Smooth muscle cell (in vitro differentiated cells): ENCODE measurements at regions not wholly inside any gene's neighbourhood (a gene's known extent, or its start where the extent isn't known, plus 50 kb on each side); places are given as distances from the start of the nearest gene placed in this dataset.

Experiments
- DNase-seq: peaks from one replicate; lab custom pipeline; 2025; ENCODE audit not compliant: unreplicated experiment; lab: John Stamatoyannopoulos, UW
- H2AFZ ChIP-seq: fragments of 200-600 bp; sonication (generic); 2 replicates; pipeline ENCODE4 v1.6.0; 2016; ENCODE audit warnings: antibody characterized with exemption, low read depth, mild to moderate bottlenecking
- H3F3A ChIP-seq: fragments of 200-600 bp; sonication (generic); 2 replicates; pipeline ENCODE4 v1.6.0; 2017; ENCODE audit warnings: antibody characterized with exemption, low read depth
- H3K27ac ChIP-seq: fragments of 200-600 bp; sonication (generic); 2 replicates; pipeline ENCODE4 v1.5.1; 2016; ENCODE audit warnings: low read depth, mild to moderate bottlenecking
- H3K27me3 ChIP-seq: fragments of 200-600 bp; sonication (generic); 2 replicates; pipeline ENCODE4 v1.6.1; 2016; ENCODE audit warnings: low read depth, mild to moderate bottlenecking
- H3K36me3 ChIP-seq: fragments of 200-600 bp; sonication (generic); 2 replicates; pipeline ENCODE4 v1.5.1; 2016; ENCODE audit warnings: low read depth
- H3K4me1 ChIP-seq: fragments of 200-600 bp; sonication (generic); 2 replicates; pipeline ENCODE4 v1.5.1; 2016; ENCODE audit warnings: low read depth
- H3K4me2 ChIP-seq: fragments of 200-600 bp; sonication (generic); 2 replicates; pipeline ENCODE4 v1.6.0; 2016; ENCODE audit warnings: mild to moderate bottlenecking
- H3K4me3 ChIP-seq: fragments of 200-600 bp; sonication (generic); 2 replicates; pipeline ENCODE4 v1.5.1; 2016; ENCODE audit warnings: mild to moderate bottlenecking
- H3K79me2 ChIP-seq: fragments of 200-600 bp; sonication (generic); 2 replicates; pipeline ENCODE4 v1.6.0; 2016; ENCODE audit warnings: low read depth, mild to moderate bottlenecking
- H3K9ac ChIP-seq: fragments of 200-600 bp; sonication (generic); 2 replicates; pipeline ENCODE4 v1.6.0; 2016; ENCODE audit warnings: low read depth
- H3K9me3 ChIP-seq: fragments of 200-600 bp; sonication (generic); replicated peaks from 2 replicates; pipeline ENCODE4 v1.5.1; 2016; ENCODE audit warnings: low read depth
- H4K20me1 ChIP-seq: fragments of 200-600 bp; sonication (generic); 2 replicates; pipeline ENCODE4 v1.6.0; 2016; ENCODE audit warnings: low read depth
- CTCF ChIP-seq: fragments of 200-600 bp; sonication (generic); IDR thresholded peaks from 2 replicates; pipeline ENCODE4 v1.5.1; 2017; ENCODE audit warnings: borderline replicate concordance, mild to moderate bottlenecking, antibody characterized with exemption; ENCODE audit not compliant: insufficient read depth, poor library complexity, severe bottlenecking
- WGBS: methylation state at CpG from one replicate; pipeline ENCODE4 v1.1.7; 2016; ENCODE audit warnings: low lambda C conversion rate; 5-methylcytosine and 5-hydroxymethylcytosine counted together

- H3K36me3 ChIP-seq: no peaks in the 10 kb centered on the region
- H2AFZ ChIP-seq: no peak overlapping the region
- H3K4me2 ChIP-seq: no peak overlapping the region
- no peak overlapping the region for H3K9ac ChIP-seq
- no peak for TF ChIP-seq CTCF
- no peak overlapping the region for H3K4me3 ChIP-seq
- no peak overlapping the region for H3K27ac ChIP-seq
- DNase-seq: no peak
- no peaks in the 10 kb centered on the region for H3K9me3 ChIP-seq
- H3K79me2 ChIP-seq: no peaks in the 10 kb centered on the region
- no peaks in the 10 kb centered on the region for H4K20me1 ChIP-seq
- H3K27me3 ChIP-seq: no peaks in the 10 kb centered on the region
- no peaks in the 10 kb centered on the region for H3F3A ChIP-seq
- 96% methylated on average over 1 of the region's 1 CpG for WGBS
- no peaks in the 10 kb centered on the region for H3K4me1 ChIP-seq
Measured at GRCh38 chr4:148946271-148946670, 504.1 kb upstream of the NR3C2 start.

GRCh38 chr4:148944839-148945219 is 502.6 kb upstream of the NR3C2 start:
- TF ChIP-seq CTCF: no peak
- no peak for DNase-seq
- Histone ChIP-seq H2AFZ (no peak overlapping the region), H3K36me3 (no peaks in the 10 kb centered on the region), H4K20me1 (no peaks in the 10 kb centered on the region), H3K27me3 (no peaks in the 10 kb centered on the region), H3K9me3 (no peaks in the 10 kb centered on the region), H3K4me1 (no peaks in the 10 kb centered on the region), H3K9ac (no peak overlapping the region), H3K4me3 (no peak overlapping the region), H3K79me2 (no peaks in the 10 kb centered on the region), H3K4me2 (no peak overlapping the region), H3K27ac (no peak overlapping the region), H3F3A (no peaks in the 10 kb centered on the region)

- 90% methylated on average over 10 of the region's 10 CpGs for WGBS
Measured at GRCh38 chr4:148944136-148944838, 502.1 kb upstream of the NR3C2 start.

More at GRCh38 chr4:148944136-148944838, 502.1 kb upstream of the NR3C2 start:
- H3K4me2 ChIP-seq: no peak overlapping the region
- H3K27me3 ChIP-seq: no peaks in the 10 kb centered on the region
- H4K20me1 ChIP-seq: no peaks in the 10 kb centered on the region
- H3K79me2 ChIP-seq: no peaks in the 10 kb centered on the region
- no peak overlapping the region for H3K9ac ChIP-seq
- H3K36me3 ChIP-seq: no peaks in the 10 kb centered on the region
- H3K4me1 ChIP-seq: no peaks in the 10 kb centered on the region
- H2AFZ ChIP-seq: no peak overlapping the region
- H3K9me3 ChIP-seq: no peaks in the 10 kb centered on the region
- H3F3A ChIP-seq: no peaks in the 10 kb centered on the region
- no peak for TF ChIP-seq CTCF
- DNase-seq: no peak
- H3K27ac ChIP-seq: no peak overlapping the region
- no peak overlapping the region for H3K4me3 ChIP-seq
